K562 (cell line): ENCODE measurements at regions not wholly inside any gene's neighbourhood (a gene's known extent, or its start where the extent isn't known, plus 50 kb on each side); places are given as distances from the start of the nearest gene placed in this dataset.

Source experiments
- BCOR ChIP-seq: fragments of 450-650 bp; IDR thresholded peaks from 2 replicates; pipeline ENCODE4 v1.6.1; 2016
- CREM ChIP-seq: IDR thresholded peaks from 2 replicates; pipeline ENCODE4 v1.6.1; 2014; ENCODE audit warnings: antibody characterized with exemption, low read depth
- CXXC5 ChIP-seq: fragments of 250-450 bp; sonication (Bioruptor Pico); IDR thresholded peaks from 2 replicates; pipeline ENCODE4 v1.8.0; 2022; ENCODE audit warnings: inconsistent platforms, mild to moderate bottlenecking, moderate library complexity
- DMBX1 ChIP-seq: fragments of 250-450 bp; sonication (Bioruptor Pico); IDR thresholded peaks from 2 replicates; pipeline ENCODE4 v1.8.0; 2022; ENCODE audit warnings: inconsistent platforms, mild to moderate bottlenecking, moderate library complexity, borderline replicate concordance
- EGR1 ChIP-seq: fragments of 450-650 bp; conservative IDR thresholded peaks from 2 replicates; pipeline ENCODE4 v1.6.1; 2017; ENCODE audit warnings: mild to moderate bottlenecking
- EP400 ChIP-seq: fragments of 450-650 bp; IDR thresholded peaks from 2 replicates; pipeline ENCODE4 v1.6.1; 2017; ENCODE audit warnings: antibody characterized with exemption, mild to moderate bottlenecking, moderate library complexity
- ESRRA ChIP-seq: fragments of 450-650 bp; IDR thresholded peaks from 2 replicates; pipeline ENCODE4 v1.6.1; 2014; ENCODE audit warnings: low read depth, mild to moderate bottlenecking, moderate library complexity, borderline replicate concordance
- FOXK2 ChIP-seq, 2 experiments: fragments of 450-650 bp; IDR thresholded peaks in 1 of 2; conservative IDR thresholded peaks in 1 of 2; 2 replicates each; pipeline ENCODE4 v1.6.1; 2016; ENCODE audit warnings: low read depth in 2 of 2, mild to moderate bottlenecking in 1 of 2
- ILK ChIP-seq: fragments of 450-650 bp; IDR thresholded peaks from 2 replicates; pipeline ENCODE4 v1.6.1; 2016; ENCODE audit warnings: missing genetic modification characterization, low read depth, mild to moderate bottlenecking, missing compliant biosample characterization, moderate library complexity, borderline replicate concordance
- LCOR ChIP-seq: sonication (generic); formaldehyde crosslinking; IDR thresholded peaks from 2 replicates; pipeline ENCODE4 v1.8.0; 2022; ENCODE audit warnings: mild to moderate bottlenecking, missing genetic modification reagents
- MAZ ChIP-seq, 2 experiments: fragments of 450-650 bp in 1 of 2; sonication (generic) in 1 of 2; formaldehyde crosslinking; IDR thresholded peaks in 1 of 2; conservative IDR thresholded peaks in 1 of 2; 2 replicates each; pipeline versions ENCODE4 v1.4.0 to v1.5.0; 2020; ENCODE audit warnings: mild to moderate bottlenecking in 1 of 2, missing genetic modification reagents in 1 of 2
- MCM2 ChIP-seq: fragments of 450-650 bp; IDR thresholded peaks from 2 replicates; pipeline ENCODE4 v1.6.1; 2017; ENCODE audit warnings: low read depth, mild to moderate bottlenecking
- NR3C1 ChIP-seq: sonication (generic); formaldehyde crosslinking; IDR thresholded peaks from 2 replicates; pipeline ENCODE4 v1.8.1; 2022; ENCODE audit warnings: missing genetic modification reagents
- SIN3A ChIP-seq, 2 experiments: fragments of 150-350 bp in 1 of 2; IDR thresholded peaks; 2 replicates each; pipeline ENCODE4 v1.6.1; 2011 to 2016; ENCODE audit warnings: borderline replicate concordance in 2 of 2, low read depth in 2 of 2, low read length in 2 of 2, mild to moderate bottlenecking in 2 of 2, moderate library complexity in 2 of 2; ENCODE audit not compliant: control insufficient read depth in 1 of 2
- USF1 ChIP-seq: sonication (generic); formaldehyde crosslinking; IDR thresholded peaks from 2 replicates; pipeline ENCODE4 v1.9.0; 2022; ENCODE audit warnings: mild to moderate bottlenecking, missing genetic modification reagents
- ZNF282 ChIP-seq: sonication (generic); formaldehyde crosslinking; IDR thresholded peaks from 2 replicates; pipeline ENCODE4 v1.8.1; 2023; ENCODE audit warnings: missing genetic modification reagents
- TF ChIP-seq, protein P1 (sequence below), 2 experiments: fragments of 450-650 bp in 1 of 2; sonication (generic) in 1 of 2; formaldehyde crosslinking in 1 of 2; IDR thresholded peaks; 2 replicates each; pipeline versions ENCODE4 v1.7.1 to v1.9.0; 2016 to 2022; ENCODE audit warnings: inconsistent platforms in 1 of 2, mild to moderate bottlenecking in 1 of 2, missing genetic modification reagents in 1 of 2

DNA sequence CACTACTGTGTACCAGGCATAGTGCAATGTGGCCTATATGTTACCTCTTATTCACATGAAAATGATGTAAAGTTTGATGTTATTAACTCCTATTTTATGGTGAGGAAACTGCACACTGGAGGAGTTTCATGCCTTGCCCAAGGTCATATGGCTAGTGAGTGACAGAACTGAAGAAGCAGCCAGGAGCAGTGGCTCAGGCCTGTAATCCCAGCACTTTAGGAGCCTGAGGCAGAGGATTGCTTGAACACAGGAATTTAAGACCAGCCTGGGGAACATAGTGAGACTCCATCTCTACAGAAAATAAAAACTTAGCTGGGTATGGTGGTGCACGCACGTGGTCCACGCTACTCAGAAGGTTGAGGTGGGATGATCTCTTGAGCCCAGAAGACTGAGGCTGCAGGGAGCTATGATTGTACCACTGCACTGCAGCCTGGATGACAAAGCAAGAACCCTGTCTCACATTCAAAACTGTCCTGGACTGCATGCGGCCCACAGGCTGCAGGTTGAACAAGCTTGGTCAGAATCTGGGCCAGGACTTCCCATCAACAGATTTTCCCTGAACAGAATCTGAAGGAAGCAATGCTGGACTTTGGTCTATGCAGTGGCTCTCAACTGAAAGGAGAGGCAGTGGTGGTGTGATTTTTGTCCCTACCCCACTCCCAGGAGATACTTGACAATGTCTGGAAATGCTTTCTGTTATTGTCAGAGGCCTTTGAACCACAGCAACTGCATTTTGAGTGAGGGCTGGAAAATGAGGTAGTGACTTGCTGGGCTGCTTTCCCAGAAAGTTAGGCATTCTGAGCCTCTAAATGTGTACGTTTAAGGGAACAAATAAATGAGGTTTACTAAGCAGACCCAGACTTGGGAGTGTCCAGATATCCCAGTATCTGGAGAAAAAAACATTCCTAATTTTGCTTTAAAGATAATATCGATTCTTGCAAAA is 479.5 kb downstream of the TMEM114 start (continued):
- TF ChIP-seq FOXK2 (conservative IDR thresholded peaks at IDR 0.05 in 1 of 2, IDR thresholded peaks at IDR 0.05 in 1 of 2; ENCODE audit: low read depth in 2 of 2) (0 out of 4 replicates have a peak, but pooled peaks of 1 of the 2 experiments have one; percentile 45), EGR1 (no peak), ZNF282 (no peak), SIN3A (IDR thresholded peaks at IDR 0.05; ENCODE audit: borderline replicate concordance in 2 of 2, control insufficient read depth in 1 of 2, low read depth in 2 of 2, low read length in 2 of 2) (peak in 1 of 2 experiments; percentile 51; a peak in 1 of 4 replicates), CREM (peak; percentile 41; the same call in 1 of the 2 replicates), ILK (tag) (no peak), DMBX1 (CRISPR knock-in tag) (0 out of 2 replicates have a peak, but pooled peaks have one; percentile 18), MAZ (CRISPR knock-in tag; conservative IDR thresholded peaks at IDR 0.05 in 1 of 2, IDR thresholded peaks at IDR 0.05 in 1 of 2) (no peak), LCOR (CRISPR knock-in tag) (no peak), CXXC5 (CRISPR knock-in tag) (0 out of 2 replicates have a peak, but pooled peaks have one; percentile 13), ESRRA (0 out of 2 replicates have a peak, but pooled peaks have one; percentile 38), USF1 (CRISPR knock-in tag) (0 out of 2 replicates have a peak, but pooled peaks have one; percentile 20), BCOR (peak; percentile 70; the same call in 1 of the 2 replicates), NR3C1 (CRISPR knock-in tag) (no peak), EP400 (peak; percentile 88), MCM2 (no peak)
- TF ChIP-seq, protein P1, sequence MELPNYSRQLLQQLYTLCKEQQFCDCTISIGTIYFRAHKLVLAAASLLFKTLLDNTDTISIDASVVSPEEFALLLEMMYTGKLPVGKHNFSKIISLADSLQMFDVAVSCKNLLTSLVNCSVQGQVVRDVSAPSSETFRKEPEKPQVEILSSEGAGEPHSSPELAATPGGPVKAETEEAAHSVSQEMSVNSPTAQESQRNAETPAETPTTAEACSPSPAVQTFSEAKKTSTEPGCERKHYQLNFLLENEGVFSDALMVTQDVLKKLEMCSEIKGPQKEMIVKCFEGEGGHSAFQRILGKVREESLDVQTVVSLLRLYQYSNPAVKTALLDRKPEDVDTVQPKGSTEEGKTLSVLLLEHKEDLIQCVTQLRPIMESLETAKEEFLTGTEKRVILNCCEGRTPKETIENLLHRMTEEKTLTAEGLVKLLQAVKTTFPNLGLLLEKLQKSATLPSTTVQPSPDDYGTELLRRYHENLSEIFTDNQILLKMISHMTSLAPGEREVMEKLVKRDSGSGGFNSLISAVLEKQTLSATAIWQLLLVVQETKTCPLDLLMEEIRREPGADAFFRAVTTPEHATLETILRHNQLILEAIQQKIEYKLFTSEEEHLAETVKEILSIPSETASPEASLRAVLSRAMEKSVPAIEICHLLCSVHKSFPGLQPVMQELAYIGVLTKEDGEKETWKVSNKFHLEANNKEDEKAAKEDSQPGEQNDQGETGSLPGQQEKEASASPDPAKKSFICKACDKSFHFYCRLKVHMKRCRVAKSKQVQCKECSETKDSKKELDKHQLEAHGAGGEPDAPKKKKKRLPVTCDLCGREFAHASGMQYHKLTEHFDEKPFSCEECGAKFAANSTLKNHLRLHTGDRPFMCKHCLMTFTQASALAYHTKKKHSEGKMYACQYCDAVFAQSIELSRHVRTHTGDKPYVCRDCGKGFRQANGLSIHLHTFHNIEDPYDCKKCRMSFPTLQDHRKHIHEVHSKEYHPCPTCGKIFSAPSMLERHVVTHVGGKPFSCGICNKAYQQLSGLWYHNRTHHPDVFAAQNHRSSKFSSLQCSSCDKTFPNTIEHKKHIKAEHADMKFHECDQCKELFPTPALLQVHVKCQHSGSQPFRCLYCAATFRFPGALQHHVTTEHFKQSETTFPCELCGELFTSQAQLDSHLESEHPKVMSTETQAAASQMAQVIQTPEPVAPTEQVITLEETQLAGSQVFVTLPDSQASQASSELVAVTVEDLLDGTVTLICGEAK (IDR thresholded peaks at IDR 0.05), result peak; percentile 43
- TF ChIP-seq, protein P1 (CRISPR knock-in tag; IDR thresholded peaks at IDR 0.05), result no peak
